HT-29 (cell line): ENCODE measurements at regions not wholly inside any gene's neighbourhood (a gene's known extent, or its start where the extent isn't known, plus 50 kb on each side); places are given as distances from the start of the nearest gene placed in this dataset.

Experiments
- DNase-seq: peaks from one replicate; pipeline ENCODE4 v3.0.0-alpha.2; 2015; ENCODE audit warnings: low spot score

DNA sequence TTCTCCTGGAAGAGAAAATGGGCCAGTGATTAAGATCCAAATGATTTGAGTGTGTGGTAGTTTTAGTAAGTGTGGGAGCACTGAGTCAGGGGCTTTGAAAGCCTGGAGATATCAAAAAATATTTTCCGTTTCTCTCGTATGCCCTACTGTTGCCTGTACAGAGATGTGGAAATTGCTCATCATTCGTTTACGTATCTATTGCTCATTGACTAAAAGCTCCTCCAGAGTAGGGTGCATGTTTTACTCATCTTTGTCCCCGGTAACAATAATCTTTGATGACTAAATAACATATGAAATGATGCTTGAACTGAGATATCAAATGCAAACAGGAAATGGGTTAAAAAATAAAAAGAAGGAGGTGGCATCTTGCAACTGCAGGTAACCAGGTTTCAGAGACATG is 114.2 kb upstream of the FST start:
- DNase-seq = no peak

DNA sequence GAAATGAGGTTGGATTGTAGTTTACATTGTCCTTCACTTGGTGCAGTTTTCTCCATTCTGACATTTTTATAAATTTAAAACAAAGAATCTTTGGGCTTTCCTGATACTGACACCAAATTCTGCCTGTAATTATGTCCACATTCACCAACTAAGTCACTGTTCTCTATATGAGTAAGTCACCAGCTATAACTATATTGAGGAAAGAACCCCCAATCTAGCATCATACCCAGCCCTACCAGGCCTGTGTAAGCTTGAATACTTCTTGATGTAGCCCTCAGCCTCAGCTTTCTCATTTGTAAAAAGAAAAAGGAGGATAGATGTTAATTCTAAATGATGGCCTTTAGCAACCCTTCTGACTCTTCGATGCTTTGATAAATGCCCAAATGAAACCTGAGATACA is 112.7 kb upstream of the FST start:
- no peak for DNase-seq

- no peak for DNase-seq
Measured at GRCh38 chr5:53368516-53368915, 111.9 kb upstream of the FST start.

- no peak for DNase-seq
Measured at GRCh38 chr5:53368966-53369605, 111.3 kb upstream of the FST start.

- DNase-seq = no peak
Measured at GRCh38 chr5:53369681-53370080, 110.7 kb upstream of the FST start.

- no peak for DNase-seq
Measured at GRCh38 chr5:53373451-53374158, 106.8 kb upstream of the FST start.

- no peak for DNase-seq
Measured at GRCh38 chr5:53376853-53377252, 103.6 kb upstream of the FST start.

DNA sequence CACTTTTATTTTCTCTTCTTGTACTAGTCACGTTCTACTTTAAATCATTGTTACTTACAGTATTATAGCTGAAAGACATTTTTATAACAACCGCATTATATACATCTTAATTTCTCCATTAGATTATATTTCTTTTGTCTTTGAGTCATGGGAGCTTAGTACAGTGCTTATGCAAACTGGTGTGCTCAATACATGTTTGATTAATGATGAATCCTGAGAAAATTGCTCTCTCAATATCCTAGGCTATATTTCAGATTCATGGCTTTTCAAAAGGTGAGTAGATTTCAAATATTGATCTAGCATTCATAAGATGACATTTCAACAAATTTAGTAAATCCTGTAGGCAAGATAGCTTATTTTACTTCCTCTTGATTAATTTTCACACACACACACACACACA is 102.2 kb upstream of the FST start:
- no peak for DNase-seq

DNA sequence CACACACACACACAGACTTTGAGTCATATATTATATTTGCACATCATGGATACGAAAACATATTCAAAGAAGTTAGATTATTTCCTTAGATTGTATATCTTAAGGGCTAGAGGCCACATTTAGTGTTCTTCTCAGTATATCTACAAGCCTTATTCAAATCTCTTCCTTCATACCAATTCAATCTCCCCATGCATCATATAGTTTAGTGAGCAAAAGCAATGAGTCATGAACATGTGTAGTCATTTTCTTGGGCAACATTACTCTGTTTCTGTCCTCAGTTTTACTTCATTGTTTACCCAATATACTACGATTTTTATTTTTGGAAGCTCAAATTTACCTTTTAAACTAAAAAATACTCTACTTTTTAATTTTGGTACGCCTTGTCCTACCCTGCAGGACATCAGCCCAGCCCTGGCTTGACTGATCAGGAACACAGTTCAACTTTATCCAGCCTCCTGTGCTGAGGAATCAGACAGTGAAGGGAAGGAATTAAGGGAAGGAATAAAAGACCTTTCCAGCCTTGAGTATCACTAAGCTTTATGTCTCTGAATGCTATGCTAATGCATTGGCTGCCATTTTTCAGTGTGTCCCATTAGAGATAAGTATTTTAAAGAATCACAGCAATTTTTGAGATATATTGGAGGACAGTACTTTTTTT is 101.7 kb upstream of the FST start:
- DNase-seq = no peak

GRCh38 chr5:53386341-53386740 is 94.1 kb upstream of the FST start:
- DNase-seq = no peak

DNA sequence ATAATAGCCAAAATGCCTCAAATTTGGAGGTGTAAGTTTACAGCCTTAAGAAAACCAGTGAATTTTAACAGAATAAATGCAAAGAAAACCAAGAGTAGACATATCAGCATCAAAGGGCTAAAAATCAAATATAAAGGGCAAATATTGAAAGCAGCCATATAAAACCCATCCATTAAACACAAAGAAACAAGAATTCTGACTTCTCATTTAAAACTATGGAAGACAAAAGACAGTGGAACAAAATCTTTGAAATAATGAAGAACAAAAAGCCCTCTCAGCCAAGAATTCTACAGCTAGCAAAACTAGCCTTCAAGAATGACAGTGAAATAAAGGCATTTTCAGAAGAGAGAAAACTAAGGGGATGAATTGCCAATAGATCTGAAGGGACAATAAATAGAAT is 91.3 kb upstream of the FST start:
- DNase-seq = no peak

DNA sequence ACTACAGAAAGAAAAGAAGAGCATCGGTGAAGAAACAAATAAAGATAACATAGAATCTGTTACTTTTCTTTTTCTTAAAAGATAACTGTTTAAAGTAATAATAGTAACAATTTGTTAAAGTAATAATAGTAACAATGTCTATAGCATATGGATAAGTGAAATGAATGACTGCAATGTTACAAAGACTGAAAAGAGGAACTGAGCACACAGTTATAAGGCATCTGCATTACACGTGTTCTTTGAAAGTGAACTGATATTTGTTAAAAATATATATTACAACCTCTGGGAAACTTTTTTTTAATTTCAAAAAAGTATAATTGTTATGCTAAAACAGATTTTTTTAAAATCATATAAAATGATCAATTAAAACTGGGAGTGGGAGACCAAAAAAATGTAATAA is 88.4 kb upstream of the FST start:
- no peak for DNase-seq

GRCh38 chr5:53394808-53395207 is 85.6 kb upstream of the FST start:
- DNase-seq = no peak

- DNase-seq = no peak
Measured at GRCh38 chr5:53397141-53397757, 83.2 kb upstream of the FST start.

GRCh38 chr5:53397845-53398244 is 82.6 kb upstream of the FST start:
- no peak for DNase-seq

DNA sequence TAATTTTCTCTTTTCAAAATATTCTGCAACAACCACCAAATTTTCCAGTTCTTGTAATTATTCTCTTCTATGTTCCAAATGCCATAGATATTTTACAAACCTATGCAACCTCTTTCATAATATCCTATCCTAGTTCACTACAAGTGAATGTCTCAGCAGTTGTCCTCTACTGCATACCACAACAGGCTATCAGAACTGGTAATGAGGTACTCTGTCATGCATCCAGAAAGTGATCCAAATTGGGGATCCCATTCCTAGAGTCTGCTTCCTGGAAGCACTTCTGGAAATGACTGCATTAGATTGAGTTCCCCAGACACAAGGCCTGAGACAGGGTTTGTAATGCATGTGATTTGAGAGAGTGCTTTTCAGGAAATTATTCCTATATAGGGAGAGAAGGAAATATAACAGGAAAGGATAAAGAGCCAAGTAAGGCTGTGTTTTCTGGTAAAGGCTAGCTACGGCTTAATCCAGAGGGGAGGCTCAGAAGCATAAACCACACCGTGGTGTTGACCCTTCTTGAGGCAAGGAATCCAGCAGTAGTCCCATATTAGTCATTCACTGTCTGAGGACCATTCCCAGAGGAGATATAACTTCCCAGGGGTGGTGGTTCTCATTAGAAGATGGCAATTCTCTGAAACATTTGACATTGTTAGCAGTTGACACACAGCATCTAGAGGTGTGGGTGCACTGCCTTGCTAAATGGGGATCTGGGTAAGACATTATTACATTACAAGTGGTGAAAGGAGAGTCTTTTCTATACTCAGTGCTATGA is 80.3 kb upstream of the FST start:
- DNase-seq = no peak

- DNase-seq = no peak
Measured at GRCh38 chr5:53403291-53403690, 77.1 kb upstream of the FST start.

DNA sequence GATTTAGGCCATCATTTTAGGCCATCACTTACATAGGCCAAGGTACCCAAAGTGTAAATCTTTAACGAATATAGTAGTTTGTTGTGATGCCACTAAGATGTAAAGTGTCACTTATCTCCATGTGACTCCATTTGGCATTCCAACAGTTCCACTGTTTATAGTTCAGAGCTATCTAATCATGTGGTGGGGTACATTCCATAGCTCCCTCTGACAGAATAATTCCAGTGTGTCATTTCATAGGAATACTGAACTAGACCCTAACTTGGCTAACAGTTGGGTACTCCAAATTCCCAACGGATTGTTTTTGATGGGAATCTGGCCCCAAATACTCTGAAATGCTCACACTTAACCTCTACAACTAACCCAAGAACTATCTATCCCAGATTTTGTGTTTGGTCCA is 76.7 kb upstream of the FST start:
- no peak for DNase-seq

DNA sequence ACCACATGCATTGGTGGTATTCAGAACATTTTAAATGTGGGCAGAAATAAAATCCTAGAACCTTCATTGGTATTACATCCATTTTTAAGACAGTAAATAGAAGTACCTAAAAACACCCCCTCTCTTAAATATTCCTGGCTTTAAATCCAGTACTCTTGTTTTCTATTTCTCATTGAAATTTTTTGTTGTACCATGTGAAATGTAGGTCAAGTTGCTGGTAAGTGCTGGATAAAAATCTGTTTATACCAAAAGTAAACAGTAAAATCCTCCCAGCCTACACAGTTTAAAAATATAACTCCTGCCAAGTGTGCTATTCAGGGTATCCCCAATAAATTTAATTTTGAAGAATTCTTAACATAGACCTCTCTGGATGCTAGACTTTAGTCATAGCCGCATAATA is 75.0 kb upstream of the FST start:
- no peak for DNase-seq

DNA sequence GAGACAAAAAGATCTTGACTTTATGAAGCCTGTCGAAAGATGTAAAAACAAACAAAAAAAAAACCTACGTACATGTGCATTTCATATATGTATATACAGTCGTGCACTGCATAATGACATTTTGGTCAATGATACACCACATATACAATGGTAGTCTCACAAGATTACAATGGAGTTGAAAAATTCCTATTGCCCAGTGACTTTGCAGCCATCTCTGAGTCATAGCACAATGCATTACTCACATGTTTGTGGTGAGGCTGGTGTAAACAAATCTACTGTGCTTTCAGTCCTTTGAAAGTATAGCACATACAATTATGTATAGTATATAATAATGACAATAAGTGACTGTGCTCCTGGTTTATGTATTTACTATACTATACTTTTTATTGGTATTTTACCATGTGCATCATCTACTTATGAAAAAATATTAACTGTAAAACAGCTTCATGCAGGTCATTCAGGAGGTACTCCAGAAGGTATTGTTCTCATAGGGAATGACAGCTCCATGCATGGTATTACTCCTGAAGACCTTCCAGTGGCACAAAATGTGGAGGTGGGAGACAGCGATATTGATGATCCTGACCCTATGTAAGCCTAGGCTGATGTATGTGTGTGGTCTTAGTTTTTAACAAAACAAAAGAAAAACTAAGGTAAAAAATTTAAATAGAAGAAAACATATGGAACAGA is 73.7 kb upstream of the FST start:
- peak; percentile 15 for DNase-seq

DNA sequence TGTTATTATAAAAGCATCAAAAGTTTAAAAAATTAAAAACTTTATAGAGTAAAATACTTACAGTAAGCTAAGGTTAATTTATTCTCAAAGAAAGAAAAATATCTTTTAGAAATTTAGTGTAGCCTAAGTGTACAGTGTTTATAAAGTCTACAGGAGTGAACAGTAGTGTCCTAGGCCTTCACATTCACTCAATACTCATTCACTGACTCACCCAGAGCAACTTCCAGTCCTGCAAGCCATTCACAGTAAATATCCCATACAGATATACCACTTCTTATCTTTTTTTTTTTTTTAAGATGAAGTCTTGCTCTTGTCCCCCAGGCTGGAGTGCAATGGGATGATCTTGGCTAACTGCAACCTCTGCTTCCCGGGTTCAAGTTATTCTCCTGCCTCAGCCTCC is 73.1 kb upstream of the FST start:
- no peak for DNase-seq
